HUDEP-2 (cell line): ENCODE measurements at regions not wholly inside any gene's neighbourhood (a gene's known extent, or its start where the extent isn't known, plus 50 kb on each side); places are given as distances from the start of the nearest gene placed in this dataset.

ENCODE experiments used
- DNase-seq, 76 experiments: peaks; one replicate each; lab custom pipeline; 2025; ENCODE audit not compliant: unreplicated experiment in 76 of 76; lab: John Stamatoyannopoulos, UW

GRCh38 chr5:39599721-39600431, 175.1 kb upstream of the DAB2 start:
- no peak for DNase-seq

DNA sequence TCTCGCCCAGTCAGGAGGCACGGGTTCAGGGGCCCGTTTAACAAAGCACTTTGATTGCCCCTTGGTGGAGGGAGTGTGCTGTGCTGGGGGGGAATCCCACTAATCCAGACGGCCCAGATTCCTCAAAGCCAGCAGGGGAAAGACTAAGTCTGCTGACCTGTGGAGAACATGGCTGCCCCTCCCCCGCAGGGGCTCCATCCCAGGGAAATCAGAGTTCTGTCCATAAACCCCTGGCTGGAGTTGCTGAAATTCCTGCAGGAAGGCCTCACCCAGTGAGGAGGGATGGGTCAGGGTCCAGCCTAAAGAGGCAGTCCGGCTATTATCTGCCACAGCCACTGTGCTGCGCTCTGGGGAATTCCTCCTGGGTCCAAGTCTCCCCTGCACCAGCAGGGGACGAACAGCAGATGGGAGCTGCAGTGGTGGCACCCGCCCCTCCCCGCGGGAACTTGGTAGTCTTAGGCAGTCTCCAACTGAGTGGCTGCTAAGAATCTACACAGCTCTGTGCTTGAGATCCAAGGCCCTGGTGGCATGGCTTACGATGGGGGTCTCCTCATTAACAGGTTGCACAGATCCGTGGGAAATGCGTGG, 174.0 kb upstream of the DAB2 start:
- DNase-seq, result no peak

DNA sequence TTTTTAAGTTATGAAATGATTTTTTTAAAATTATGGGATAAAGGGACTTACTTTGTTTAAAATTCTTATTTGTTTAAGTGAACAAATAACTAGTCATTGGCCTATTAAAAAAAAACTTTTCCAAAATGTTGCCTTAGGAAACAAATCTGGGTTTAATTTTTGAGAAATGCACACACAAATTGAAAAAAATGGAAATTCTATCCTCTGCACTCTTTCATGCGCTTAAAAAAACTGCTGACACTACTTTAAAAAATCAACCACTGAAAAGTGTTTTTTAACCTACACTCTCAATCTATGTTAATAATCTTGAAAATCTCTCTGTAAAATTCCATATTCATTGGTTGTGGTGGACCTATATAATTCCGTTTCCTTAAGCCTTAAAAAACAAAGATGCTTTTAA, 163.4 kb upstream of the DAB2 start:
- no peak for DNase-seq

- DNase-seq, result no peak
These were observed 162.9 kb upstream of the DAB2 start for GRCh38 chr5:39587675-39588074.

GRCh38 chr5:39586185-39586584, 161.4 kb upstream of the DAB2 start:
- no peak for DNase-seq

- DNase-seq, result no peak
These were observed 160.1 kb upstream of the DAB2 start for GRCh38 chr5:39584927-39585326.

DNA sequence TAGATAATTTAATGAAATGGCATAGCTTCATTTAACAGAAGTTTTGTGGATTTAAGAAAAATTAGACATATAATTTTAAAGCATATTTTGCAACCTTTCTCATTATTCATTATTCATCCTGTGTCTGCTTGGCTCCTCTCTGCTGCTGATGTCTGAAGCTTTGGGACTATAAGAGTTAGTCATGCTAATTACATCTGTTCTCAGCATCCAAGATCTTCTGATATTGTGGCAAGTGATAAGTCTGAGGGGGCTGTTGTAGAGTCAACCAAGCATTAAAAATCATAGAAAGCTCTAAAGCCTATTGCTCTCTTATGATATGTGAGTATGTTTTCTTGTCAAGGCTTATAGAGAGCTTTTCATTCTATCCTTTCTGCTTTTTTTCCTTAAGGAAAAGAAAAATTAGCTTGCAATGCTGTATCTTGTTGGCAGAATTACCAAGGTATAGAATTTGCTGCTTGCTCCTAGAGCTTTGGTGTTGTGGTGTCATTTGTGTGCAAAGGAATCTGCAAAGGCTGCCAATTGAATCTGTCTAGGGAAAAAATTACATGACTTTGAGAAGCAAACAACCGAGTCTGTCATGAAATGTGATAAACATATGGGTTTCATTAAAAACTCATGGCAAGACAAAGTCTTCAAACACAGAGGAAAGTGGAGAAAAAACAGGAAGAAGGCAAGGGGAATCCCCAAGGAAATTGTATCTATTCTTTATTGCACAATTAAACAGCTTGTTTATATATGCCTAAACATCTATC, 156.1 kb upstream of the DAB2 start:
- no peak for DNase-seq

DNA sequence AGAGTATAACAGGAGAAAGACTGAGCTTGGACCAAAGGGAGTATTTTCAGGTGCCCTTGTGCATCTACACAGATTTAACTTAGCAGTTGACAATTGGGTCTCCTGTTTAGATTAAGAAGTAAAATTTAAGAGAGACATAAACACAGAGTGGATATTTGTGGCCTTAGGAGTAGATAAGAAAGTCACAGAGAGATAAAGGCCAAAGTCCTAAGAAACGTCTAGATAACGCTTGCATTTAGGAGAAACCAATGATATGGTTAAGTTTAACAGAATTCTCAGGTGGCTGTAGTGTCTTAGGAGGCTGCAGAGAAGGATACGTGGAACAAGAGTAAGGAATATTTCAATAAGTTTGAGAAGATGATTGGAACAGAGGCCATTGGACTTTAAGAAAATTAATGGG, 155.0 kb upstream of the DAB2 start:
- no peak for DNase-seq

DNA sequence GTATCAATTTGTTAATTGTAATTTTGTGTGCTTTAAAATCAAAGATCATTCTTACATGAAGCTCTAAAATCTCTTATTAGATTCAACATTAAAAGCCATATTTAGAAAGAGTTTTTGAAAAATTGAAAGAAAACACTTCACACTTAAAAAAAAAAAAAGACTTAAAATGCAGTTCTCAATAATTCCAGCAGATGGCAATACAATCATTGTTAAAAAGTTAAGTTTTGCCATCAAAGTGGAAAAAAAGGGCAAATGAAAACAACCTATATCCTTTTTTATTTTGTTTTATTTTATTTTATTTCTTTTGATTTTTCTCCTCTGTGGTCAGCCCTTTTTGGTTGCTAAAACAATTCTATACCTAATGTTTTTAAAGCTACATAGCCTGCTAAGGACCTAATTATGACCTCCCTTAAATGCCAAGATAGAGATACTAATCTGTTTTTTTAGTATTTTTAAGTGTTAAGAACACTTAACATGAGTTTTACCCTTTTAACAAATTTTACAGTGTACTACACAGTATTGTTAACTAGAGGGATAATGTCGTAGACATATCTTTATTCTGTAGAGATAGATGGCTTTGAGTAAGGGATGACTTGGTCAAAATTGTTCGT, 154.2 kb upstream of the DAB2 start:
- DNase-seq, result no peak

DNA sequence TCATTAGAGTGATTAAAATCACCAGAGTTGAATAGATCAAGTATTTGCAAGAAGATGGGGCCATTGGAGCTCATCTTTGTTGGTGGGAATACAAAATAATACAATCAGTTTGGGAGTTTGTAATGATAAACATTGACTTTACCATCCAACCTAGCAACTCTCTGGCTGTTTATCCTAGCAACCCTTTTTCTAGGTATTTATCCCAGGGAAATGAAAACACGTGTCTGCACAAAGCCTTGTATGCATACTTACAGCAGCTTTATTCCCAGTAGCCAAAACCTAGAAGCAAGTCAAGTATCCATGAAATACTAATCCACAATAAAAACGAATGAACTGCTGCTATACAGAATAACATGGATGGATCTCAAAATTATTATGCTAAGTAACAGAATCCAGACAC, 152.7 kb upstream of the DAB2 start:
- no peak for DNase-seq

GRCh38 chr5:39570403-39571027, 145.7 kb upstream of the DAB2 start:
- peak in 2 of 76 experiments; percentile 0 to 16 for DNase-seq

DNA sequence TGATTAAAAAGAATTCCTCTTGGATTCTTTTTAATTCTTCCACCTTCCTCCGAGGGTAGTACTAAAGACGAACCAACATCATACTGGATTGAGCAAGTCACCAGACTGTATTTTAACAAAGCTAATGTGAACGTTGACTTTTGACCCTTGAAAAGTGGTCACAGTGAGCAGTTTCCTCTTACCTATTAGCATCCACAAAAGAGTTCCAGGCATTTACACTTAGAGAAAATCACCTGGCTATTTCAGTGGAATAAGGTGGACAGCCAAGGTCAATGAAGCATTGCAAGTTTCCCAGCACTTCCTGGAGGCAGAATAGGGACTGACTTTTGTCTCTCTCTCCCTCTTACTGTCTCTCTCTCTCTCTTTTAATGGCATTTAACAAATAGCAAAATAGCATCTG, 145.1 kb upstream of the DAB2 start:
- DNase-seq, result no peak

DNA sequence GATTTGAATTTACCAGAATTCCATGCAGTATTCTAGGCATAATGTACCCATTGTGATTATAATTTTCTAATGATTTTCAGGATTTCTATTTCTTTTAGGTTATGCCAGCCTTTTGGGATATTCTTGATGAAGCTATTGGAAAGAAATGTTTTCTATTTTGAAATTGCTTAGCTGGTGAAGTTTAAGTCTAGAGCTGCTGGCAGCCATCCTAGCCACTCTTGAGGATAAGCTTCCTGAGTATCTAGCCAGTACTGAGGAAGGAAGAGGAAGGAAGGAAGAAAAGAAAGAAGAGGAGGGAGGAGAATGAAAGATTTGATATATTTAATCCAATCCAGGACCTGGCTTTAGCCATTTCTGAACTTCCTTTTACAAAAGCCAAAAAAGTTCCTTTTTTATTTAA, 142.1 kb upstream of the DAB2 start:
- DNase-seq, result no peak

- DNase-seq, result no peak
These were observed 141.2 kb upstream of the DAB2 start for GRCh38 chr5:39566029-39566428.

GRCh38 chr5:39561421-39561820, 136.6 kb upstream of the DAB2 start:
- DNase-seq, result no peak

DNA sequence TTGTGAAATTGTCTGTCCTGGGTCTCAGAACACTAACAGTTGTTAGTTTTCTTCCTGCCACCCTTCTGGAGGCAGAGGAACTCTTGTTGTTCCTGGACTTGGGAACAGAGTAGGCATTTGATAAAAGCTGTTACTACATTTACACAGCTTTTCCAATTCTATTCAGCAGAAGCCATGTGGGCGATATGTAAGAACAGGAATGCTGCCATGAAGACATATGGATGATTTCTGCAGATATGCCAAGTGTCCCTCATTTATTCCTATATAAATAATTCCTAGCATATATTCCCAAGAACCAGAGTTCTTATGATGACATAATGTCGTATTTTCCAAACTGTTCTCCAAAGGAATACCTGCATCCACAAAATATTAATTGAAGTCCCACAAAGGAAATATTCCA, 135.9 kb upstream of the DAB2 start:
- no peak for DNase-seq

DNA sequence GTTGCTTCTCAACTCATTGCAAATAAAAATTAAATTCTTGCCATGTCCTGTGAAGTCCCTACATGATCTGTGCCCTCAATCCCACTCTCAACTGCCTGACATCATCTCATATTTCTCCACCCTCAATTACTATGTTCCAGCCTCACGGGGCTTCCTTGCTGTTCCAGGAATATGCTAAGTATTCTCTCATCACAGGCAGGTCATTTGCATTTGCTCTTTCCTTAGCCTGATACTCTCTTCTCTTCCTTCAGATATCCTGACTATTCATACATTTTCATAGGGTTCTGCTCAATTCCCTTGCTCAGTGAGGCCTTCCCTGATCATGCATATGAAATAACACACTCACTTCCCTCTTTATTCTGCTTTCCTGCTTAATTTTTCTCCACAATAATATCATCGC, 135.1 kb upstream of the DAB2 start:
- DNase-seq, result no peak

GRCh38 chr5:39558541-39558940, 133.8 kb upstream of the DAB2 start:
- no peak for DNase-seq

- no peak for DNase-seq
These were observed 131.0 kb upstream of the DAB2 start for GRCh38 chr5:39555788-39556187.

DNA sequence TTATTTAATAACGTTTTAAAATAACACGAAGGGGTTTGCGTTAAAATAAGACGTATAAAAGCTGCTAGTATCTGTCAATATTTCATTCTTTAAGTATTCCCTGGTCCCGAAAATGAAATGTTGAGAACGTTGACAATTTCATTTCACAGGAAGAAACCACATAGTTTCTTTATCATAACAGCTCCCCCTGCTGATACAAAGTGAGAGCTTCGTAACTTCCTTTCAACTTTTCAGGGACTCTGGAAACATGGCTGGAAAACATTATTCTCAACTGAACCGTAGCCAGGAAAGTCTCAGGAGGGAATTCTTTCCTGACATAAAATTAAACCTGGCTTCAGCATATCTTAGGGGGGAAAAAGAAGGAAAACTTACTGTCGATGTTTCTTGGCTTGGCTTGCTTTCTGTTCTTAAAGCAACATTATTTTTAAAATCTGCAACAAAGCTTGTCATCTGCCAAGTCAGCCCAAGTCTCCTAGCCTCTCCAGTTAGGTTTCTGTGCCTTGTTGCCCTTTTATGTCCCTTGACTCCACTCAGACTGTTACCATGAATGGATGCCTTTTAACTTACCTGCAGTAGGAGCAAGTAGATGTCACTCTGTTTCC, 122.9 kb upstream of the DAB2 start:
- peak in 10 of 76 experiments; percentile 0 to 24 (median 7) for DNase-seq

DNA sequence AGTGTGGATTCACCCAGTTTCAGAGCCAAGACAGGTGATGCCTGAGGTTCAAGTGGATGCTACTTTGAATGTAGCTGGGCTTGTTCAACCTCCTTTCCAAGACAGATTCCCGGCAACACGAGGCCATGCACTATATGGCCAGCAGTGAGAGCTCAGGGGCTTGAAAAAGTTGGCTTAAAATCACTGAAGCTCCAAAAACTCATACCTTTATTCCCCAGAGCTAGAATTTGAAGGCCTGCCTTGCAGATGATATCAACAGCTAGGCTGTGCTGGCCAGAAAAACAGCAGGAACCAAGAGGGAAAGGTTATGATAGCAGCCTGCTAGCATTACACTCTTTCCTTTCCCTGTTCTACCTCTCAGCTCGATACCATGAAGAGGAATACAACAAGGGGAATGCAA, 120.2 kb upstream of the DAB2 start:
- no peak for DNase-seq
